Stimulated activated CD4-positive, alpha-beta T cell treated with anti-CD3 and anti-CD28 coated beads, Interleukin-1b, Interleukin-23, amount 100 ng/mL, for 24 hours (primary cell): ENCODE measurements at regions not wholly inside any gene's neighbourhood (a gene's known extent, or its start where the extent isn't known, plus 50 kb on each side); places are given as distances from the start of the nearest gene placed in this dataset.
"Not testable (repeated sequence)": the region's sequence is repeated elsewhere in the genome, so short reads cannot be mapped to it uniquely, and the experiment has no call there.

ENCODE experiments used
- DNase-seq, 4 experiments: peaks; one replicate each; pipeline ENCODE4 v3.0.0-alpha.2; 2020; ENCODE audit warnings: low read depth in 4 of 4, low spot score in 1 of 4

- DNase-seq = no peak
Observed at GRCh38 chrX:63581906-63582305, 203.1 kb downstream of the ARHGEF9 start.

GRCh38 chrX:63581398-63581797 is 203.6 kb downstream of the ARHGEF9 start:
- no peak for DNase-seq

- DNase-seq = no peak
Observed at GRCh38 chrX:63576533-63576932, 208.5 kb downstream of the ARHGEF9 start.

- DNase-seq = not testable (repeated sequence)
Observed at GRCh38 chrX:63575700-63576099, 209.3 kb downstream of the ARHGEF9 start.

GRCh38 chrX:63566856-63567255 is 215.7 kb upstream of the SPIN4 start:
- no peak for DNase-seq

- DNase-seq = no peak
Observed at GRCh38 chrX:63561425-63561824, 210.3 kb upstream of the SPIN4 start.

- DNase-seq = peak; percentile 3 to 31 (median 16)
Observed at GRCh38 chrX:63560601-63561218, 209.6 kb upstream of the SPIN4 start.

- no peak for DNase-seq
Observed at GRCh38 chrX:63551856-63552255, 200.7 kb upstream of the SPIN4 start.

GRCh38 chrX:63530654-63531053 is 179.5 kb upstream of the SPIN4 start:
- DNase-seq = no peak

- no peak for DNase-seq
Observed at GRCh38 chrX:63529961-63530360, 178.8 kb upstream of the SPIN4 start.

- DNase-seq = no peak
Observed at GRCh38 chrX:63526863-63527262, 175.7 kb upstream of the SPIN4 start.

- no peak for DNase-seq
Observed at GRCh38 chrX:63525491-63525890, 174.4 kb upstream of the SPIN4 start.

- DNase-seq = not testable (repeated sequence)
Observed at GRCh38 chrX:63519368-63519767, 168.2 kb upstream of the SPIN4 start.

- no peak for DNase-seq
Observed at GRCh38 chrX:63514569-63515080, 163.5 kb upstream of the SPIN4 start.

GRCh38 chrX:63513825-63514568 is 162.9 kb upstream of the SPIN4 start:
- no peak for DNase-seq

- DNase-seq = no peak
Observed at GRCh38 chrX:63511361-63511760, 160.2 kb upstream of the SPIN4 start.

GRCh38 chrX:63508668-63509067 is 157.5 kb upstream of the SPIN4 start:
- DNase-seq = no peak

- DNase-seq = no peak
Observed at GRCh38 chrX:63506320-63506719, 155.2 kb upstream of the SPIN4 start.

- no peak for DNase-seq
Observed at GRCh38 chrX:63503541-63503940, 152.4 kb upstream of the SPIN4 start.

GRCh38 chrX:63488546-63489373 is 137.6 kb upstream of the SPIN4 start:
- DNase-seq = no peak

- DNase-seq = no peak
Observed at GRCh38 chrX:63475200-63475599, 124.1 kb upstream of the SPIN4 start.

- DNase-seq = no peak
Observed at GRCh38 chrX:63471004-63471403, 119.9 kb upstream of the SPIN4 start.
